Natural killer cell (primary cell): ENCODE measurements at regions not wholly inside any gene's neighbourhood (a gene's known extent, or its start where the extent isn't known, plus 50 kb on each side); places are given as distances from the start of the nearest gene placed in this dataset.

Source experiments
- ATAC-seq, 3 donors: fragments of 150-1000 bp in 2 of 3; fragments of 200-7000 bp in 1 of 3; cut with Tn5 transposase; 1 replicate in 1 of 3; 2 replicates in 2 of 3; pipeline ENCODE4 v1.10.0; 2021; ENCODE audit warnings: mild to moderate bottlenecking in 2 of 3, moderate library complexity in 2 of 3
- DNase-seq, 2 donors: peaks; one replicate each; pipeline versions ENCODE4 v3.0.0 to v3.0.0-alpha.2; 2013 to 2021; ENCODE audit warnings: mixed read lengths in 1 of 2
- H3K27ac ChIP-seq: one replicate; pipeline ENCODE4 v1.5.1; 2013; ENCODE audit warnings: mild to moderate bottlenecking, low read length
- H3K27me3 ChIP-seq: one replicate; pipeline ENCODE4 v1.6.1; 2013; ENCODE audit warnings: low read length; ENCODE audit not compliant: control insufficient read depth, insufficient read depth
- H3K36me3 ChIP-seq: one replicate; pipeline ENCODE4 v1.6.1; 2013; ENCODE audit warnings: low read length; ENCODE audit not compliant: control insufficient read depth, insufficient read depth
- H3K4me1 ChIP-seq: one replicate; pipeline ENCODE4 v1.6.1; 2013; ENCODE audit warnings: low read length; ENCODE audit not compliant: control insufficient read depth, insufficient read depth
- H3K4me3 ChIP-seq: one replicate; pipeline ENCODE4 v1.5.1; 2013; ENCODE audit warnings: low read length
- H3K9me3 ChIP-seq: one replicate; pipeline ENCODE4 v1.6.1; 2013; ENCODE audit warnings: low read length; ENCODE audit not compliant: control insufficient read depth, insufficient read depth
- H3K27ac Mint-ChIP-seq, 2 donors: one replicate each; pipeline ENCODE4 v1.8.0; 2022; ENCODE audit warnings: mild to moderate bottlenecking in 2 of 2, mixed read lengths in 2 of 2, moderate library complexity in 1 of 2
- H3K27me3 Mint-ChIP-seq, 2 donors: one replicate each; pipeline ENCODE4 v1.8.0; 2022; ENCODE audit warnings: low read depth in 2 of 2, mixed read lengths in 2 of 2
- H3K36me3 Mint-ChIP-seq: one replicate; pipeline ENCODE4 v1.8.0; 2022; ENCODE audit warnings: mixed read lengths
- H3K4me1 Mint-ChIP-seq, 2 donors: one replicate each; pipeline ENCODE4 v1.8.0; 2022; ENCODE audit warnings: mixed read lengths in 2 of 2
- H3K4me3 Mint-ChIP-seq: one replicate; pipeline ENCODE4 v1.8.0; 2022; ENCODE audit warnings: mild to moderate bottlenecking, moderate library complexity, mixed read lengths
- H3K9me3 Mint-ChIP-seq, 2 donors: one replicate each; pipeline ENCODE4 v1.8.0; 2022; ENCODE audit warnings: mixed read lengths in 2 of 2
- WGBS: methylation state at CpG from one replicate; pipeline ENCODE4 v1.1.7; 2013; ENCODE audit warnings: missing lambda C conversion rate; ENCODE audit not compliant: insufficient coverage; 5-methylcytosine and 5-hydroxymethylcytosine counted together
- intact Hi-C: fragments of 100-400 bp; cut with micrococcal nuclease; formaldehyde crosslinking; loops from one replicate; pipeline ENCODE4 v1.14.2; 2022
- TF ChIP-seq, protein P1 (sequence below): fragments of 200-600 bp; IDR thresholded peaks from one replicate; pipeline ENCODE4 v1.8.0; 2022; ENCODE audit warnings: antibody characterized with exemption

DNA sequence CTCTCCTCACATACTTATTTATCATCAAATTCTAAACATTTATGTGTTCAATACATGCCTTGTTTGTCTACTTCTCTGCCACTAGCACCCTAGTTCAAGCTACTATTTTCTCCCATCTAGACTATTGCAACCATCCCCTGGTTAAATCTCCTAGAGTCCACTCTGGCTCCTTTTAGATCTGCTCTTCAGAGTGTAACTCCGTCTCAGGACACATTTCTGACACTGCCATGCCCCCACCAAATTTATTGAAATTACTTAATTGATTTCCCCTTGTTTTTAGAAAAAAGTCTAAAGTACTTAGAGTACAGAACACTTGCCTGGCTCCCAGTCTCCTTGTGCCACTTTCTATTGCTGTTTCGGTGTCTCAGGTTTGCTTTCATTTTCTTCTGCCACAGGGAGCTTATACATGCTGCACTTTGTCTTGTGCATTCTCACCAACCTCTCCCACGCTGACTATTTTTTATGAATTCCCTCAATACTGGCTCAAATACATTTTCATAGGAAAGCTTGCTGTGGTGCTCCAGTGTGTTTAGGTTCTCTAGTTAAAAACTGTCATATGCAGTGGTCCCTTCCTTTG lies 792.3 kb downstream of the DIPK2A start:
- no peak overlapping the region for H3K4me3 ChIP-seq
- Mint-ChIP-seq H3K27me3 (no peaks in the 10 kb centered on the region), H3K27ac (no peak overlapping the region), H3K4me3 (no peak overlapping the region), H3K4me1 (no peaks in the 10 kb centered on the region), H3K36me3 (no peaks in the 10 kb centered on the region), H3K9me3 (peaks cover 0 to 6% of the 10 kb centered on the region in 2 donors)
- H3K4me1 ChIP-seq, result no peaks in the 10 kb centered on the region
- intact Hi-C loops, result no loop called here
- no peak overlapping the region for H3K27ac ChIP-seq
- no peaks in the 10 kb centered on the region for H3K9me3 ChIP-seq
- H3K27me3 ChIP-seq, result no peaks in the 10 kb centered on the region
- TF ChIP-seq, protein P1, sequence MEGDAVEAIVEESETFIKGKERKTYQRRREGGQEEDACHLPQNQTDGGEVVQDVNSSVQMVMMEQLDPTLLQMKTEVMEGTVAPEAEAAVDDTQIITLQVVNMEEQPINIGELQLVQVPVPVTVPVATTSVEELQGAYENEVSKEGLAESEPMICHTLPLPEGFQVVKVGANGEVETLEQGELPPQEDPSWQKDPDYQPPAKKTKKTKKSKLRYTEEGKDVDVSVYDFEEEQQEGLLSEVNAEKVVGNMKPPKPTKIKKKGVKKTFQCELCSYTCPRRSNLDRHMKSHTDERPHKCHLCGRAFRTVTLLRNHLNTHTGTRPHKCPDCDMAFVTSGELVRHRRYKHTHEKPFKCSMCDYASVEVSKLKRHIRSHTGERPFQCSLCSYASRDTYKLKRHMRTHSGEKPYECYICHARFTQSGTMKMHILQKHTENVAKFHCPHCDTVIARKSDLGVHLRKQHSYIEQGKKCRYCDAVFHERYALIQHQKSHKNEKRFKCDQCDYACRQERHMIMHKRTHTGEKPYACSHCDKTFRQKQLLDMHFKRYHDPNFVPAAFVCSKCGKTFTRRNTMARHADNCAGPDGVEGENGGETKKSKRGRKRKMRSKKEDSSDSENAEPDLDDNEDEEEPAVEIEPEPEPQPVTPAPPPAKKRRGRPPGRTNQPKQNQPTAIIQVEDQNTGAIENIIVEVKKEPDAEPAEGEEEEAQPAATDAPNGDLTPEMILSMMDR, result no peak
- ATAC-seq, result no peak
- no peak for DNase-seq
- no peaks in the 10 kb centered on the region for H3K36me3 ChIP-seq
- 65% methylated on average over 3 of the region's 3 CpGs for WGBS

DNA sequence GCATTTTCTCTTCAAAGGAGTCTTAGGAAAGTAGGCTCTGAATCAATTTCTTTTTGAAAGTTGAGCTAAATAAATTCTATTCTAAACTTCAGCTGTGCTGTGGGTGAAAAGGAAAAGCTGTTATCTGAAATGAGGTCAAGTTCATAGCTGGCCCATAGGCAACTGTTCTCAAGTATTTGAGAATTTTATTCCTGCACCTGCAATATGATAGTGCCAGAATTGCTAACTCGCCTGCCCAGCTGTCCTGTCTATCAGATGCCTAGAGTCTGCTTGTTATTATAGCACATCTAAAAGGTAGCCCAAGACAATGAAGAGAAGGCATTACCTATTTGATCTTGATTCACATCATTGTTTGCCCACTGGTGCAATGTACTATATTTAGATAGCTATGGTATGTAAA lies 798.7 kb downstream of the DIPK2A start:
- Mint-ChIP-seq H3K27ac (no peak overlapping the region), H3K4me3 (no peak overlapping the region), H3K27me3 (no peaks in the 10 kb centered on the region), H3K36me3 (no peaks in the 10 kb centered on the region), H3K4me1 (no peaks in the 10 kb centered on the region), H3K9me3 (no peaks in the 10 kb centered on the region)
- H3K9me3 ChIP-seq, result no peaks in the 10 kb centered on the region
- ATAC-seq (no peak), DNase-seq (no peak)
- WGBS, result 67% methylated on average over 1 of the region's 1 CpG
- H3K4me1 ChIP-seq, result no peaks in the 10 kb centered on the region
- intact Hi-C loops, result no loop called here
- no peak overlapping the region for H3K4me3 ChIP-seq
- no peak overlapping the region for H3K27ac ChIP-seq
- no peaks in the 10 kb centered on the region for H3K27me3 ChIP-seq
- TF ChIP-seq, protein P1, result no peak
- no peaks in the 10 kb centered on the region for H3K36me3 ChIP-seq

DNA sequence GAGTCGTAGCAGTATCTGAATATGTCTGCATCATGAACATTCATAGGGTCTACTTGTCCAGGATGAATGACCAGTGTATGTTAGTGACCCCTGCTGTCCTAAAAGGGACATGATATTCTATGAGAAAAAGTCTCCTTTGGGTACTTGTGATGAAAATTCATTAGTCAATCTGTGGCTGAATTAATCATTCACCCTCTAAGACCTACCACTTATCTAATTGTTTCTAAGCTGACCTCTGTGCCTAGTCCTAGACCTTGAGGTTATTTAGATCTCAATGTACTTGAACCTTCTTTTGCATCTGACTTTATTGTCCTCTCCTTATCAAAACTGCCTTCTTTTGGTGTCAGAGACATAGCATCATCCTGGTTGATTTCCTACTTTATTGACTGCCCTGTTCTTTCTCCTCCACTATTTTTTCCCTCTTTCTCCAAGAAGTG lies 799.3 kb downstream of the DIPK2A start:
- H3K27me3 ChIP-seq, result no peaks in the 10 kb centered on the region
- no peaks in the 10 kb centered on the region for H3K36me3 ChIP-seq
- no peak overlapping the region for H3K4me3 Mint-ChIP-seq
- no peaks in the 10 kb centered on the region for H3K9me3 ChIP-seq
- H3K27ac ChIP-seq, result no peak overlapping the region
- no peak overlapping the region for H3K27ac Mint-ChIP-seq
- 89% methylated on average over 1 of the region's 1 CpG for WGBS
- H3K4me1 Mint-ChIP-seq, result no peaks in the 10 kb centered on the region
- ATAC-seq (no peak), DNase-seq (no peak)
- intact Hi-C loops, result no loop called here
- H3K36me3 Mint-ChIP-seq, result no peaks in the 10 kb centered on the region
- H3K9me3 Mint-ChIP-seq, result no peaks in the 10 kb centered on the region
- TF ChIP-seq, protein P1, result no peak
- no peaks in the 10 kb centered on the region for H3K4me1 ChIP-seq
- H3K27me3 Mint-ChIP-seq, result no peaks in the 10 kb centered on the region
- H3K4me3 ChIP-seq, result no peak overlapping the region

DNA sequence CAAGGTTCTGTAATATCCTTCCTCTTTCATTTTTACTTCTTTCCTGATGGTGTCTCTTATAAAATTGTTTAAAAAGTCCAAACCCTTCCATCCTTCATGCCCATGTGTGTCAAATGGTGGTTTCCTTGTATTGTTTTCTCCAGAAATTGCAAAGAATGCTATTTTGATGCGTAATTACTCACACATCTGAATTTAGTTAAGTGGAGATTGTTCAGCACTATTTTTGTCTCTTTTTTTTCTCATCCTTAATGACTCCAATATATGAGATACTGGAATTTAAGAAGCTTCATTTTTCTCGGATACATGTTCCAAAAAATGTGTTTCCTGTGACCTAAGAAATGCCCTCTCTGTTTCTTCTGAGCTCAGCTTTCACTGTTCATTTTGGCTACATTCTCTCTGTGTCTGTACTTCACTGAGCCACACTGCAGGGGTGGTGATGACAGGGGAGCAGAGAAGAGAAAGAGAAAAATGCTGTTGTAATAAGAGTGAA lies 799.8 kb downstream of the DIPK2A start:
- Histone ChIP-seq H3K9me3 (no peaks in the 10 kb centered on the region), H3K36me3 (no peaks in the 10 kb centered on the region), H3K4me3 (no peak overlapping the region), H3K27ac (no peak overlapping the region), H3K27me3 (no peaks in the 10 kb centered on the region), H3K4me1 (no peaks in the 10 kb centered on the region)
- TF ChIP-seq, protein P1, result no peak
- 20% methylated on average over 1 of the region's 2 CpGs for WGBS
- no peak for DNase-seq
- Mint-ChIP-seq H3K36me3 (no peaks in the 10 kb centered on the region), H3K4me1 (no peaks in the 10 kb centered on the region), H3K4me3 (no peak overlapping the region), H3K9me3 (peaks cover 0 to 2% of the 10 kb centered on the region in 2 donors), H3K27ac (no peak overlapping the region), H3K27me3 (no peaks in the 10 kb centered on the region)
- ATAC-seq, result no peak
- intact Hi-C loops, result no loop called here
